Ureter (tissue), 1 donor: ENCODE measurements at regions not wholly inside any gene's neighbourhood (a gene's known extent, or its start where the extent isn't known, plus 50 kb on each side); places are given as distances from the start of the nearest gene placed in this dataset.
"Not testable (repeated sequence)": the region's sequence is repeated elsewhere in the genome, so short reads cannot be mapped to it uniquely, and the experiment has no call there.

Source experiments
- DNase-seq: peaks from one replicate; pipeline ENCODE4 v3.0.0-alpha.2; 2020; ENCODE audit warnings: low spot score
- donor health status: DM: yes; HTN: yes; CAD: no.

GRCh38 chr9:33623658-33624586 lies 99.9 kb downstream of the ANKRD18B start:
- DNase-seq = peak; percentile 70

GRCh38 chr9:33628318-33628717 lies 104.3 kb downstream of the ANKRD18B start:
- DNase-seq = not testable (repeated sequence)

DNA sequence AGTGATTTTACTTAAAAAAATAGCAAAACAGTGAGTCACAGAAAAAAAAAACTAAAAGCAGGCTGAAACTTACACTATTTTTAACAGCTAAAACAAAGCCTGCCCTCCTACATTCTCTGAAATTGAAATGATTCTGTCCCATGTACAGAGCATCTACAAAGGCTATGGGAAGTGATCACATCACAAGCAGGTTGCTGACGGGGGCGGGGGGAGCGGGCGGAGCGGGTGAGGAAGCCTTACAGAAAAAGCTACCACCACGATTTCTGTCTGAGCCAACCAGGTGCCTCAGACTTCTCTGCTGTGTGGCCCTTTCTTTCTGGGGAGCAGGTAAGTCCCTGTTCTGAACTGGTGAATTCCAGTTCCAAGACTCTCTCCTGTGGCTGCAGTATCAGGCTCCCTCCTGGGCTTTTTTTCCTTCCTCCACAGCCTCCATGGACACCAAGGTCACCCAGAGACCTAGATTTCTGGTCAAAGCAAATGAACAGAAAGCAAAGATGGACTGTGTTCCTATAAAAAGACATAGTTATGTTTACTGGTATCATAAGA lies 104.9 kb downstream of the ANKRD18B start:
- DNase-seq = no peak

GRCh38 chr9:33633636-33634035 lies 109.6 kb downstream of the ANKRD18B start:
- DNase-seq = no peak

GRCh38 chr9:33637881-33638280 lies 113.8 kb downstream of the ANKRD18B start:
- no peak for DNase-seq

DNA sequence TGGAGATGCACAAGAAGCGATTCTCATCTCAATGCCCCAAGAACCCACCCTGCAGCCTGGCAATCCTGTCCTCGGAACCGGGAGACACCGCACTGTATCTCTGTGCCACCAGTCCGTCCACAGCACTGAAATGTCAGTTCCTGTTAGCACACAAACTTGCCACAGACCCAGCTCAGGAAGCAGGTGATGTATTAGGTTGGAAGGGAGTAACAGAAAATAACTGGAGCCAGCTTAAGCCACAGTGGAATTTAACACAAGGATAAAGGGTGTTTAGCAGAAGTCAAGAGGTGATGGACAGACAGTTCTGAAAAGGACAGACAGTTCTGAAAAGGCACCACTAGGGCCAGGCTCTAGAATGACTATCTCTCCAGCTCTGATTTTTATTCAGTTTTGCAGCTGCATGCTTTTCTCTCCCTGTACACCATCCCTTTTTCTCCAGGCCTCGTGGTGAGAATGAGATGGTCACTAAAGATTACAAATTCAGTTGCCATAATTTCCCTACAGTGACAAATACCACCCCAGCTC lies 114.4 kb downstream of the ANKRD18B start:
- DNase-seq = no peak

- DNase-seq = no peak
These were observed 121.7 kb downstream of the ANKRD18B start for GRCh38 chr9:33645706-33646105.

DNA sequence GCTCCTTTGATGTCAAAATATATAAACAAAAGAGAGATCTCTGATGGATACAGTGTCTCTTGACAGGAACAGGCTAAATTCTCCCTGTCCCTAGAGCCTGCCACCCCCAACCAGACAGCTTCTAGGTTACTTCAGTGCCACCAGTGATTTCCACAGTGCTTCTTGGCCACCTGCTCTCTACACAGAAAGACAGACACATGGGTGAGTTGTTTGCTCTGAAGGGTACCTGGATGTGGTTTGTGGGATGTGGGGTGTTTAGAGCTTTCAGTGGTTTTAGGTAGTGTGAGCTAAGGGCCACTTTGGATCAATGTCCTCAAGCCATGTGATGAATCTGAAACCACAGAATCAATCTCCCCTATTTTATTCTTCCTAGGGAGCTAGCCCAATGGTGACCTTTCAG lies 125.4 kb downstream of the ANKRD18B start:
- no peak for DNase-seq

DNA sequence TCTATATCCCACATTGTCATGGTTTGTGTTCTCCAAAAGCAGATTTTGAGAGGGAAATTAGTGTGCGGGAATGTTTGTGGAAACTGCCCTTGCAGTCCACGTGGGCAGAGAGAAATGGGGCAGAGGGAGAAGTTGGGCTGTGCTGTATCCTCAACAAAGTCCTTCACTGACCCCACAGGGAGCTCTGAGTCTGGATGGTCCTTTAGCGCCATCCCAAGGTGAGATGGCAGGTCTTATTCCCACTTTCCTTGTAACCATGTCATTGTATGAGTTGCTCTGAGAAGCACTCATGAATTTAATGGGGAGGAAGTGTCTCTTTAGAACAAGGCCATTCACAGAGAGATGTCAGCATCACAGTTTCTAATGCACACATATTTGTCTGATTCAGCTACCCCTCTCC lies 127.1 kb downstream of the ANKRD18B start:
- DNase-seq = no peak

- DNase-seq = no peak
These were observed 135.4 kb upstream of the PRSS3 start for GRCh38 chr9:33659921-33660320.

- no peak for DNase-seq
These were observed 134.6 kb upstream of the PRSS3 start for GRCh38 chr9:33660772-33661171.

DNA sequence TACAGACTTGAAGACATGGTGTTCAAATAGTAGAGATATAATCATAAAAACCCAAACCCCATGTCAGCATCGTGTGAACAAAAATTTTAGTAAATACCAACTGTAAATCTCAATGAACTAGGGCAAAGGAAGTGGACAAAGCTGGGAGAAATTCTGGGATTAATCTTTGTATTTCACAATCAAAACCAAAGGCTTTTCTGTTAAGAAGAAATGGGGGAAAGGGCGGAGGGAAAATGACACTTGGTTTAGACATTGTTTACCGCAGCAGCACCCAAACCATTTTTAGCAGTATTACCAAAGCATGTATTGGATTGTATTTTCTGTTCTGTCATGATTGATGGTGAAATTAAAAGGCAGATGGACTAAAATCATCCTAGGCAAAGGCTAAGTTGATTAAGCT lies 134.2 kb upstream of the PRSS3 start:
- no peak for DNase-seq

- DNase-seq = no peak
These were observed 132.5 kb upstream of the PRSS3 start for GRCh38 chr9:33662871-33663270.

DNA sequence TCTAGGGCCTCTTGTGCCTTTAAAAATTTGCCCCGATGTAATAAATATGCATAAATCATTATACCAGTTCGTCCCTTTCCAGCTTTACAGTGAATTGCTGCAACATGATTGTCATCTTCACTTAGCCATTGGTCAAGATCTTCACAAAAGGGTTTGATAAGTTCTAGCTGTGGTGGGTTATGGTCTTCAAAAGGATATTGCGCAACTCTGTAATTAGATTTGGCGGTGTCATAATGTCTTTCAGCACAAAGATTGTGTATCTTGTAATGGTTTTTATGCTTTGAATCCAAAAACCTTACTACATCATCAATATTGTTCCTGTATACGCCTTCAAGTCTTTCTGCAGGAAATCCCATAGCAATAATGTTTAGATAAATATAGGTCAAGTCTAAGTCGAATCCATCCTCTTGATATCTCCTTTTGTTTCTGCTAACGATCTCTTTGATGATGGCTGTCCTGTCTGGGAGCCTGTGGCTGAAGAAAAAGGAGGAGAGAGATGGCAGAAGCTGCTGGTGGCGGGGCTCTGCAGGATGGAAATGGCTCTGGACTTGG lies 119.1 kb upstream of the PRSS3 start:
- not testable (repeated sequence) for DNase-seq

GRCh38 chr9:33676746-33677505 lies 118.4 kb upstream of the PRSS3 start:
- peak; percentile 46 for DNase-seq

DNA sequence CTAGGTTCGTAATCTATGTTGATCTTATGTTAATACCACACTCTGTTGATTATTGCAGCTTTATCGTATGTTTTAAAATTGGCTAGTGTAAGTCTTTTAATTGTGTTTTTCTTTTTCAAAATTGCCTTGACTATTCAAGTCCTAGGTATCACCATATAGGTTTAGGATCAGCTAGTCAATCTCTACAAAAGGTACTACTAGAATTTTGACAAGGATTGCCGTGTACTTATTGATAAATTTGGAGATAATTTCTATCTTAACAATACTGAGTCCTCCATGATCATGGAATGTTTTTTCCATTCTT lies 117.9 kb upstream of the PRSS3 start:
- no peak for DNase-seq

DNA sequence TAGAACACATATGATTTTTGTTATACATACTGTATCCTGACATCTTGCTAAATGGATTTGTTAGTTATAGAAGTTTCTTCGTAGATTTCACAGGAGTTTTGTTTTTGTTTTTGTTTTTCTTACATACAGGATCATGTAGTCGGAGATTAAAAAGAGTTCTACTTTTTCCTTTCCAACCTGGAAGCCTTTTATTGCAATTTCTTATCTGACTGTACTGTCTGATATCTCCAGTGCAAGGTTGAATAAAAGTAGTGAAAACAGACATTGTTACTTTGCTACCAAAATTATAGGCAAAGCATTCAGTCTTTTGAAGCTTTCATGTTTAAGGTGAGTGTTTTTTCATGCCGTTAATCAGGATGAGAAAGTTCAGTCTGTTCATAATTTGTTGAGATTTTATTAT lies 117.4 kb upstream of the PRSS3 start:
- no peak for DNase-seq

DNA sequence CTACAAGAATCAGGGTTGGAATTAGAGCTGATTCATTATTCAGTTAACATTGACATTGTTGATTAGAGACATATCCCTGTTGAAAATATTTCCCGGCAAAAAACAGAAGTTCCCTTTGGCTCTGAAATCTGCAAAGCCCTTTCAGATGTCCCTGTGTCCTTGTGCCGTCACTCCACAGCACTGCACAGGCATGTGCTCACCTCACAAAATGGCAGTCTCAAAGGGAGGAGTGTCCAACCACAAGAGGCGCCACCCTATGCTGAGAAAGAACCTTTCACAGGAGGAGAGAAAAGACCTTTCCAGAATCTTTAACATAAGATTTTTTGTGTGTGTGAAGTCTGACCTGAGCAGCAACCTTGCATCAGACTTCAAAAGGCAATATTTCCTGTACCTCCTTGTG lies 112.8 kb upstream of the PRSS3 start:
- no peak for DNase-seq

DNA sequence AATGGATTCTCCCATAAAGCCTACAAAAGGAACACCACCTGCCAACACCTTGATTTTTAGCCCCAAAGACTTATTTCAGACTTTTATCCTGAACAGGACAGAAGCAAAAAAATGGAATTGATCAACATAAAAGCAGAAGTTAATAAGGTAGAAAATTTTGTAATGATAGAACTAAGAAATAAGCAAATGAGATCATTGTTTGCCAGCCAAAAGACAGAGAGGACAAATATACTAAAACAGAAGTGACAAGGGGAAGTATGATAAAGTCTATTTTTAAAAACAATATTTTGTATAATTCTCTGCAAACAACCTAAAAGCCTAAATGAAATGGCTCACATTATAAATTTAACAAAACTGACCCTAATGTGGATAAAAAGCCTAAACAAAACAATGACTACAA lies 110.5 kb upstream of the PRSS3 start:
- DNase-seq = no peak

- DNase-seq = no peak
These were observed 108.4 kb upstream of the PRSS3 start for GRCh38 chr9:33686942-33687341.

DNA sequence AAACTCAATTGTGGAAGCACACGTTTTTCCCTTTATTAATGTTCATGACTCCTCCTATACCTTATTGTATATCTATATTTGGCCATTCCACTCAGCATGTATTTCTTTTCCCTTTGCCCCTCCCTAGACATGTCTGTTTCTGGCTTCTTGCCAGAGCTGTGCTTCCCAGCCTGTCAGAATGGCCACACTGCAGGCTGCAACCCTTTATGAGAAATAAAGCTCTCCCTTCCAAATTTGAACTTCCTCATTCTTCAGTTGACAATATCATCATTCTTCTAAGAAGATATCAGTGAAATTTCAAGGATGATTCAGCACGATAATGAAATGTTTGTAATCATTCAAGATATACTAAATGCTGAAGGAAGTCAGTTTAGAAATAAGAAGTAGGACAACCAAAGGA lies 107.6 kb upstream of the PRSS3 start:
- DNase-seq = no peak

- DNase-seq = no peak
These were observed 105.0 kb upstream of the PRSS3 start for GRCh38 chr9:33690143-33690933.
